Glomerular endothelial cell (primary cell): ENCODE measurements at regions not wholly inside any gene's neighbourhood (a gene's known extent, or its start where the extent isn't known, plus 50 kb on each side); places are given as distances from the start of the nearest gene placed in this dataset.
A peak's percentile ranks its signal among the peaks of the same experiment; 100 is the strongest.

ENCODE experiments used
- DNase-seq: peaks from one replicate; pipeline ENCODE4 v3.0.0-alpha.2; 2011; ENCODE audit warnings: low read depth, low spot score; ENCODE audit errors: extremely low read depth

GRCh38 chr21:35257413-35257812, 208.3 kb upstream of the RUNX1 start:
- DNase-seq, result peak; percentile 58

DNA sequence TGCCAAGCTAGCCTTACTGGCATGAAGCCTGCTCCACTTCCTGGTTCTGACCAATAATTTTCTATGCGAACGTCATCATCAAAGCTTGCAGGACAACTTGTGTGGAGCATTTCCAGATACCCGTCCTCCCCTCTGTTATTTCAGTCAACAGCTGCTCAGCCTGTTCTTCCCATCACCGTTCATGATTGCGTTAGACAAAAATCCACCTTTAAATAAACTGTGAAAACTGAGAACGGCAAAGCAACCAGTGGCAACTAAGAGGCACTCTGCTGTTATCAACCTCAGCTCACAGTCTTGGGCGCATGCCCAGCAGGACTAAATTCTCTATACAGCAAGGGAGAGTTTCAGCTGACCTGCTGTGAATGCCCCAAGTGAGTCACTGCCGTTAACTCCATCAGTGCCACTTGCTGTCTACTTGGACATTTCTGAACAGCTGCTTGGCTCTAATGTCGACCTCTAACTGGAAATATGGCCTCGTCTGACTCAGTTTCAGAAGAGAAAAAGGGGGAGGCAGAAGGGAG, 207.4 kb upstream of the RUNX1 start:
- DNase-seq, result peak; percentile 85

DNA sequence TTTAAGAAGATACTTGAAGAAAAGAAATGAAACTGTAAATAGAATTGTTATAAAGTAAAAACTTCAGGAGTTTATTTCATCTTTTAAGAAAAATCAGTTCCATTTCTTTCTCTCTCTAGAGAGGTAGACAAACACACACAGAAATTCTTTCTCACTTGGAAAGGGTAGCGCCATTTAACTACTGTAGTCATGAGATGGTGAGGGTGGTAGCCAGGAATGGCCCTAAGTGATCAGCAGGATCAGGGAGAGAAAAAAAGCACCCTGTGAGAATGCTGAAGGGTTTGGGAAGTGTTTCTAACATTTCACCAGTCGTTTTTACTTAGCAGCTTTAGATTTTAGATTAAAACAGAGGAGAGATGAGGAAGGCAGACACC, 205.7 kb upstream of the RUNX1 start:
- no peak for DNase-seq

GRCh38 chr21:35254006-35254764, 205.1 kb upstream of the RUNX1 start:
- DNase-seq, result no peak

GRCh38 chr21:35252831-35253230, 203.7 kb upstream of the RUNX1 start:
- no peak for DNase-seq

GRCh38 chr21:35249636-35250035, 200.5 kb upstream of the RUNX1 start:
- no peak for DNase-seq

- DNase-seq, result no peak
These were observed 196.8 kb upstream of the RUNX1 start for GRCh38 chr21:35245879-35246278.

DNA sequence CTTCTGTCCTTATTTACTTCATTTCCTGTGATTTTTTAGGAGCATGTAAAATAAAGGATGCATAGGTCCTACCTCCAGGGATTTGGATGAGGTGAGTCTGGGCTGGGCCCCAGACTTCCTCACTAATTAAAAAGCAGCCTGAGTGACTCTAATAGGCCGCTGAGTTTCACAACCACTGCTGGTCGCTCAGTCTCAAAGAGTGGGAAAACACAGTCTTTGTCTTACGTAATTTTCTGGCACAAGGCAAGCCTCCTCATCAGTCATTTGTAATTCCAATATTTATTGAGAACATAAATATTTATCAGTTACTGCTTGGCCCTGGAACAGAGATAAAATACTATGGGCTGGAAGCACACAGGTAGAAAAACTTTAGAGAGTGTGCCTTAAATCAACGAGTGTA, 195.4 kb upstream of the RUNX1 start:
- no peak for DNase-seq

DNA sequence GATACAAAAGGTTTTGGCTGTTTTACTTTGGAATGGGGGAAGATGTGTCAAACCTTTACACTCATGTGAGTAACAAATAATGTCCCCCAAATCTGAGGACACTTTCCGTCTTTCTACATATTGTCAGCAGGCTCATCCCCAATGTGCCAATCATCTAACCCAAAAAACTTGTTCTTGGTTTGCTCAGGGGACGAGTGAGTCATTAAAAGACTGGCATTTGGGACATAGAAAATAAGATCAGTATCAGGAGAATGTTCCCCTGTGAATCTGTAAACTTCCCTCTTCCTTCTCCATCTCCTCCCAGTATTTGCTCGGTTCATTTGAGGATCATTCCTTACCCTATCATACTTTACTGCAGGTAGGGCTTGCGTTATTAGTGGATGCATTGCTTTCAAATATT, 194.1 kb upstream of the RUNX1 start:
- no peak for DNase-seq

DNA sequence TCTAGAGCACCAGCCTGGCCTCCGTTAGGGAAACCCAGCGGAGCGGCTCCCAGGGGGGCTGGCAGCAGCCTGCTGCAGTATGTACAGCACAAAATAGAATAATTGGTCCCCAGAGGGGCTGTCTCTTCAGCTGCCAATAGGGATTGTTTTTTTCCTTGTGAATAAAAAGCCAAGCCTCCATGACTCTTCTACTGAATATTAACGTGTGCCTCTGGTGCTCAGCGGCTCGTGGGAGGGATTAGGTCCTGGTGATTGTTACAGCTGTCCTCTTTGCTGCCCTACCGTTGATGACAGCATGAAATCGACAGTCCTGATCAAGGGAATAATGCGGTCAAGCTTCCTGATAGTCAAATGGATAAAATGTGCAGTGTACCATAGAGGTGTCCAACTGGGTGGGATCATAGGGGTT, 190.7 kb upstream of the RUNX1 start:
- no peak for DNase-seq

- DNase-seq, result no peak
These were observed 189.0 kb upstream of the RUNX1 start for GRCh38 chr21:35238119-35238518.

- DNase-seq, result no peak
These were observed 188.2 kb upstream of the RUNX1 start for GRCh38 chr21:35237287-35237686.

GRCh38 chr21:35236090-35236489, 187.0 kb upstream of the RUNX1 start:
- DNase-seq, result no peak

DNA sequence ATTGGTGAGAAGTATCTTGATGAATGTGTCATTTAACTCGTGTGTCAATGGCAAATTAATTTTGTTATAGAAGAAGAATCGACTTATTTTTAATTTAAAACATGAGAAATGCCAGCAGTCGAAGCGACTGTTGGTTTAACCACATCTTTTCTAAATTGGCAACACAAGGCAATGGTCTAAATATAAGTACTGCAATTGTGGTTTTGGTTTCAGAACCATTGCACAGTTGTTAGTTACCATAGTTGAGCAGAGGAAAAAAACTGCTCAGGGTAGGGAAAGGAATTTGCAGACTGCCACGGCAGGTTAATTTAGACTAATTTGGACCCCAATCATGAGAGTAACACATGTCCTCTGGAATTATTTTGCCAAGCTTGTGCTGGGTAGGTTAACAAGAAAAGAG, 185.6 kb upstream of the RUNX1 start:
- no peak for DNase-seq

- DNase-seq, result no peak
These were observed 184.7 kb upstream of the RUNX1 start for GRCh38 chr21:35233756-35234155.

GRCh38 chr21:35232545-35233176, 183.6 kb upstream of the RUNX1 start:
- DNase-seq, result peak; percentile 52

DNA sequence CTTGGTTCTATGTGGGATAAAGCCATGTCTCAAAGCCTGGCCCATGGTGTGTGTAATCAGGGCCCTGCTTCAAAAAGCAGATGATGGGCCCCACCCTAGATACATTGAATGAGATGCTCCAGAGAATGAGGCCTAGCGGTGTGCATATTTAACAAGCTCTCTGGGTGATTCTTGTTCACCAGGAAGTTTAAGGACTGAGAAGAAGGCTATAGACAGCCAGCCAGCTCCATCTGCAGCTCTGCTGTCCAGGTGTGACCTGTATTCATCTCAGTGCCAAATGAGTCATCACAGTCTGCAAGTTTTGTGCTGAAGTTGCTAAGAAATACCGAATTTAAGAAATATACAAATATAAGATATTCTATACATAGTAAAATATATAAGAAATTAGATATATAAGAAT, 182.0 kb upstream of the RUNX1 start:
- DNase-seq, result no peak

- no peak for DNase-seq
These were observed 180.2 kb upstream of the RUNX1 start for GRCh38 chr21:35229290-35229689.

DNA sequence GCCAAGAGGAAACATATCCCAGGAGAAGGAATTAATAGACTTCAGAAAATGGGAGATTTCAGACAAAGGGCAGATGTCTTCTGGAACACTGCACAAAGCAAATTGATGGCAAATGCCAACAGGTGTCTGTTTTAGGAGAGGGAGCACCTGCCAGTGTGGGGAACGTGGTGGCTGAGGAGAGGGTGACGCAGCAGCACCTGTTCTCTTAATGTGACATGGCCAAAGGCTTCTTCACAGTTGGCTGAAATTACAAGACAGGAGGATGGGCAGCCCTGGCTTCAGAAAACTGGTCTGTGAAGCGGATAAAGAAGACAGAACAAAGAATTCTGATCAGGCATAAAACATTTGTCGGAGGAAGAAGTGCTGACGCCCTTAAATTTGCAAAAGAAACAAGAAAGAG, 178.7 kb upstream of the RUNX1 start:
- no peak for DNase-seq

DNA sequence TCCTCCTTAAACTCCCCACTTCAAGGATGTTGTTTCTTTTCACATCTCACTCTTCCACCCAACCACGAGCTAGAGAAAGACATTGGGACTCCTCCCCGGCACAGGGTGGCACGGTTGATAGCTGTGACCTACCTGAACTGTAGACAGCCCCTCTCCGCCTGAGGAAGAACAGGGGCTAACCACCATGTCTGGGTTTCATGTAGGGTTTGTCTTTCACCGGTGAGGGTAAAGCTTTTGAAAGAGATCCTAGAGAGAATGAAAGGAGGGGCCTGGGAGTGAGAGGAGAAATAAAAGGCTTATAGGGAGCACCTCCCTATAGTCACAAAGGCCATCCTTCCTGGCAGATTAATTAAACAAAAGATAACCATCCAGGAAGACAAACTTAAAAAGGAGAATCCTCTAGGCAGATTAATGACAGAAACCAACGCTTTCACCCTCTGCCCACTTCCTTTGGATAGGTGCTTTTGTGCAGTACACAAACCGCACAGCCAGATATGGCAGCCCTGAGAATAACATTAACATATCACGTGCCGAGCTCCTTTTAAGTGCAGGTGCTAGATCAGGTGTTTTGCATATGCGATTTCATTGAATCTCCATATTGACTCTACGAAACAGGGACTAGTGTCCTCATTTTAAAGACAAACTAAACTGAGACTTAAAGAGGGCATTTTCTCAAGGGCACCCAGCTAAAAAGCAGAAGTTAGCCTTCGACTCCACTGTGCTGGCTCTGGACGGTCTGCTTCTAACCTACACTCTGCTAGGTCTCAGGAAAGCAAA, 178.1 kb upstream of the RUNX1 start:
- DNase-seq, result no peak

- no peak for DNase-seq
These were observed 177.2 kb upstream of the RUNX1 start for GRCh38 chr21:35226328-35226727.

DNA sequence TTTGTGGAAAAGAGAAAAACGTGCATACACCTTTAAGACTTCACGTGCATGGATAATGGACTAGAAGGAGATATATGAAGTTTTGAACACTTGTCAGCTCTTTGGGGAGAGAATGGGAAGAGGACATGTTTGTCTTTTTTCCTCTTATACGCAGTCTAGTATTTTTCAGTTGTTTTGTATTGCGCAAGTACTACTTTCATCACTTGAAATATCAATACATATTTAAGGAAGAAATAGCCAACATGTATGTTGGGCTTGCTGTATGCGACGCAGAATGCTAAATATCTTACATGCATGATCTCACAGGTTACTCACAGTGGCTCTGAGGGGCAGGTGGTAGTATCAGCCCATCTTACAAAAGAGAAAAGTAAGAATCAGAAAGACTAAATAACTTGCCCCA, 176.5 kb upstream of the RUNX1 start:
- DNase-seq, result no peak
